GM12878 (cell line): ENCODE measurements at regions not wholly inside any gene's neighbourhood (a gene's known extent, or its start where the extent isn't known, plus 50 kb on each side); places are given as distances from the start of the nearest gene placed in this dataset.
"Not testable (repeated sequence)": the region's sequence is repeated elsewhere in the genome, so short reads cannot be mapped to it uniquely, and the experiment has no call there.

Source experiments
- ATAC-seq: fragments of 200-7000 bp; cut with Tn5 transposase; 3 replicates; pipeline ENCODE4 v1.9.1; 2020; ENCODE audit warnings: mild to moderate bottlenecking, moderate library complexity
- BruUV-seq: library from RNA; stranded (reverse); fragments of 400-500 nt; replicated peaks from 2 replicates; lab custom pipeline; 2021; lab: Mats Ljungman, UMichigan
- CTCF ChIA-PET: fragments of 300-600 bp; sonication (Branson Sonifier 250); formaldehyde crosslinking; extraction: SDS; loops from one replicate; lab custom pipeline; 2021; ENCODE audit warnings: inconsistent platforms; lab: Yijun Ruan, JAX
- POLR2A ChIA-PET: fragments of 350-600 bp; formaldehyde crosslinking; extraction: SDS; loops from one replicate; lab custom pipeline; 2021; ENCODE audit warnings: inconsistent platforms; lab: Charles Lee
- RAD21 ChIA-PET: fragments of 300-600 bp; sonication (Branson Sonifier 250); formaldehyde crosslinking; loops from one replicate; lab custom pipeline; 2023; ENCODE audit warnings: antibody characterized with exemption; ENCODE audit not compliant: unreplicated experiment; lab: Charles Lee
- SMC1A ChIA-PET: fragments of 300-600 bp; sonication (Branson Sonifier 250); formaldehyde crosslinking; loops from one replicate; lab custom pipeline; 2023; ENCODE audit not compliant: unreplicated experiment, uncharacterized antibody; lab: Charles Lee
- DNase-seq: peaks from one replicate; pipeline ENCODE4 v3.0.0-alpha.2; 2011; ENCODE audit warnings: low read depth, low spot score
- FAIRE-seq: peaks from 3 replicates; lab custom pipeline; 2011; peaks lifted over from hg19 to GRCh38; lab: Jason Lieb, UNC
- H2AFZ ChIP-seq: 2 replicates; pipeline ENCODE4 v1.6.0; 2011; ENCODE audit warnings: low read depth, low read length, control low read depth; ENCODE audit not compliant: control insufficient read depth
- H3K27ac ChIP-seq: 2 replicates; pipeline ENCODE4 v1.5.1; 2011; ENCODE audit warnings: control low read depth; ENCODE audit not compliant: control insufficient read depth, insufficient read depth
- H3K27me3 ChIP-seq, 2 experiments: replicated peaks in 1 of 2; 2 replicates each; pipeline versions ENCODE4 v1.6.0 to v1.6.1; 2011; ENCODE audit warnings: low read length in 1 of 2; ENCODE audit not compliant: control insufficient read depth in 2 of 2, insufficient read depth in 2 of 2
- H3K36me3 ChIP-seq, 2 experiments: 2 replicates each; pipeline ENCODE4 v1.5.1; 2011; ENCODE audit warnings: low read length in 1 of 2; ENCODE audit not compliant: control insufficient read depth in 2 of 2, insufficient read depth in 2 of 2
- H3K4me1 ChIP-seq: 2 replicates; pipeline ENCODE4 v1.6.1; 2011; ENCODE audit warnings: mild to moderate bottlenecking, low read length, moderate library complexity, mixed read lengths; ENCODE audit not compliant: control insufficient read depth, insufficient read depth
- H3K4me2 ChIP-seq: 2 replicates; pipeline ENCODE4 v1.6.0; 2011; ENCODE audit warnings: control low read depth; ENCODE audit not compliant: control insufficient read depth, insufficient read depth
- H3K4me3 ChIP-seq: fragments of 200-600 bp; sonication (generic); 2 replicates; pipeline ENCODE4 v1.5.1; 2016
- H3K79me2 ChIP-seq: 2 replicates; pipeline ENCODE4 v1.6.0; 2011; ENCODE audit warnings: low read length; ENCODE audit not compliant: control insufficient read depth, insufficient read depth
- H3K9ac ChIP-seq: 2 replicates; pipeline ENCODE4 v1.8.0; 2011; ENCODE audit warnings: low read length, control low read depth, mixed read lengths; ENCODE audit not compliant: control insufficient read depth, insufficient read depth
- H3K9me3 ChIP-seq: replicated peaks from 3 replicates; pipeline ENCODE4 v1.5.1; 2011; ENCODE audit warnings: mild to moderate bottlenecking, low read length; ENCODE audit not compliant: control insufficient read depth, insufficient read depth
- H4K20me1 ChIP-seq: 2 replicates; pipeline ENCODE4 v1.6.0; 2011; ENCODE audit not compliant: control insufficient read depth, insufficient read depth
- WGBS: methylation state at CpG from one replicate; pipeline ENCODE4 v1.1.6; 2016; ENCODE audit warnings: low lambda C conversion rate; ENCODE audit not compliant: insufficient replicate concordance, insufficient coverage; ENCODE audit errors: missing lambda C conversion rate; 5-methylcytosine and 5-hydroxymethylcytosine counted together
- in situ Hi-C: fragments of 300-500 bp; cut with MboI; formaldehyde crosslinking; loops from 9 replicates; pipeline ENCODE4 v1.14.3; 2018; ENCODE audit warnings: mixed read lengths
- intact Hi-C: fragments of 100-400 bp; cut with micrococcal nuclease; formaldehyde crosslinking; loops from one replicate; pipeline ENCODE4 v1.14.2; 2022; ENCODE audit not compliant: unreplicated experiment
- TF ChIP-seq, protein P1 (sequence below): IDR thresholded peaks from 2 replicates; pipeline ENCODE4 v1.6.1; 2012; ENCODE audit warnings: mild to moderate bottlenecking, low read depth, low read length

DNA sequence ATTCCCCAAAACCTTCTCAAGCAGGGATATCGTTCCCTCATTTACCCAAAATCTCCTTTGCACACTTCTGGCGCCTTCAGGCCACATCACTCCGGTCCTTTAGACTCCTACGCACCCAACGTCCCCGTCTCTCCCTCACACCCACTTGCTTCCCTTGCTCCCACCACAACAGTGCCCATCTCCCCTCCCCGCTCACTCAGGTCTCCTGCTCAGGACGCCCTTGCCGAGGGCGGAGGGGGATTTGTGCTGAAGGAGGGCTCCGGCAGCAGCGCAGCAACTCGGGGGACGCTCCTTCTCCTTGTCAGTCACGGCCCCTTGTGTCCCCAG is 71.6 kb downstream of the PCMTD2 start:
- not testable (repeated sequence) for FAIRE-seq, BruUV-seq

DNA sequence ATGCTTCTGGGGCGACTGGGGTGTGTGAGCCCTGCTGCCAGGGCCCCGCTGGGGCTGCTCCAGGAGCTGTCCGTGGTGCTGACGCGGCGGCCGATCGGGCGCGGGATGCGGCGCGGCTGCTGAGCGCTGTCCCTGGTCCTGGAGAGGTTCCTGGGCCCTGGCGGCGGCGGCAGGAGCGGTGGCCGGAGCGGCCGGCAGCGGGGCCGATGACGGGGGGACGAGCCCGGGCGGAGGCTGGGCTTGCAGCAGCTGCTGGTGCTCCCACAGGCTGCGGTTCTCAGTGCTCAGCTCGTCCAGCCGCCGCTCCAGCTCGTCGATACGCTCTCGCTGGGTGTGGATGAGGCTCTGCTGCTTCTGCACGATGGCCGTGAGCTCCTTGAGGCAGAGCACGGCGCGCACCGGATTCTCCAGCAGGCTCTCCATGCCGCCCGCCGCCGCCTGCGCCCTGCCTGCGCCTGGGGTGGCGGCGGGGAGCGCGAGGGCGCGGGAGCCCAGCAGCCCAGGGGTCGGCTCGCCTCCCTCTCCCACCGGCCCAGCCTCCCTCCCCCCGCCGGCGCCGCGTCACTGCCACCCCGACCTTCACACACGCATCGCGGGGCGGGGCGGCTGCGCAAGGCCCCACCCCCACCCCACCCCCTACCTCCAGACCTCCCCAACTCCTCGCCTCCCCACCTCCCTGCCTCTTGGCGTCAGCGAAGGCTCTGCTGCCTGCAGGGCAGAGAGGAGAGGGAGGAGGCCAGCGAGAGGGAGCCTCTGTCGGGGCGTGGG is 72.2 kb downstream of the PCMTD2 start:
- CTCF ChIA-PET, H3K27ac ChIP-seq, H3K4me3 ChIP-seq, H2AFZ ChIP-seq, H4K20me1 ChIP-seq, H3K9ac ChIP-seq, in situ Hi-C loops, H3K79me2 ChIP-seq, FAIRE-seq, H3K27me3 ChIP-seq, RAD21 ChIA-PET, H3K4me1 ChIP-seq, intact Hi-C loops, SMC1A ChIA-PET, H3K9me3 ChIP-seq, DNase-seq, H3K4me2 ChIP-seq, BruUV-seq, POLR2A ChIA-PET, H3K36me3 ChIP-seq: not testable (repeated sequence)
- peak; percentile 92 for ATAC-seq
- TF ChIP-seq, protein P1, sequence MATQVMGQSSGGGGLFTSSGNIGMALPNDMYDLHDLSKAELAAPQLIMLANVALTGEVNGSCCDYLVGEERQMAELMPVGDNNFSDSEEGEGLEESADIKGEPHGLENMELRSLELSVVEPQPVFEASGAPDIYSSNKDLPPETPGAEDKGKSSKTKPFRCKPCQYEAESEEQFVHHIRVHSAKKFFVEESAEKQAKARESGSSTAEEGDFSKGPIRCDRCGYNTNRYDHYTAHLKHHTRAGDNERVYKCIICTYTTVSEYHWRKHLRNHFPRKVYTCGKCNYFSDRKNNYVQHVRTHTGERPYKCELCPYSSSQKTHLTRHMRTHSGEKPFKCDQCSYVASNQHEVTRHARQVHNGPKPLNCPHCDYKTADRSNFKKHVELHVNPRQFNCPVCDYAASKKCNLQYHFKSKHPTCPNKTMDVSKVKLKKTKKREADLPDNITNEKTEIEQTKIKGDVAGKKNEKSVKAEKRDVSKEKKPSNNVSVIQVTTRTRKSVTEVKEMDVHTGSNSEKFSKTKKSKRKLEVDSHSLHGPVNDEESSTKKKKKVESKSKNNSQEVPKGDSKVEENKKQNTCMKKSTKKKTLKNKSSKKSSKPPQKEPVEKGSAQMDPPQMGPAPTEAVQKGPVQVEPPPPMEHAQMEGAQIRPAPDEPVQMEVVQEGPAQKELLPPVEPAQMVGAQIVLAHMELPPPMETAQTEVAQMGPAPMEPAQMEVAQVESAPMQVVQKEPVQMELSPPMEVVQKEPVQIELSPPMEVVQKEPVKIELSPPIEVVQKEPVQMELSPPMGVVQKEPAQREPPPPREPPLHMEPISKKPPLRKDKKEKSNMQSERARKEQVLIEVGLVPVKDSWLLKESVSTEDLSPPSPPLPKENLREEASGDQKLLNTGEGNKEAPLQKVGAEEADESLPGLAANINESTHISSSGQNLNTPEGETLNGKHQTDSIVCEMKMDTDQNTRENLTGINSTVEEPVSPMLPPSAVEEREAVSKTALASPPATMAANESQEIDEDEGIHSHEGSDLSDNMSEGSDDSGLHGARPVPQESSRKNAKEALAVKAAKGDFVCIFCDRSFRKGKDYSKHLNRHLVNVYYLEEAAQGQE: peak; percentile 69; the same call in 1 of the 2 replicates
- 29% methylated on average over 17 of the region's 74 CpGs for WGBS

More for the DNA sequence above, 71.6 kb downstream of the PCMTD2 start:
- 23% methylated on average over 12 of the region's 15 CpGs for WGBS
- H3K27me3 ChIP-seq, H3K9ac ChIP-seq, H3K9me3 ChIP-seq, intact Hi-C loops, in situ Hi-C loops, POLR2A ChIA-PET, H2AFZ ChIP-seq, H4K20me1 ChIP-seq, CTCF ChIA-PET, H3K4me3 ChIP-seq, H3K79me2 ChIP-seq, H3K4me1 ChIP-seq, H3K27ac ChIP-seq, H3K36me3 ChIP-seq, SMC1A ChIA-PET, DNase-seq, ATAC-seq, H3K4me2 ChIP-seq, RAD21 ChIA-PET: not testable (repeated sequence)

- ATAC-seq, H3K9me3 ChIP-seq, BruUV-seq, H4K20me1 ChIP-seq, H3K27me3 ChIP-seq, H3K4me3 ChIP-seq, FAIRE-seq, intact Hi-C loops, H3K4me1 ChIP-seq, H3K9ac ChIP-seq, RAD21 ChIA-PET, H3K4me2 ChIP-seq, POLR2A ChIA-PET, DNase-seq, H3K79me2 ChIP-seq, SMC1A ChIA-PET, CTCF ChIA-PET, H2AFZ ChIP-seq, H3K36me3 ChIP-seq, in situ Hi-C loops, H3K27ac ChIP-seq: not testable (repeated sequence)
- WGBS: 25% methylated on average over 7 of the region's 9 CpGs
These were observed 73.2 kb downstream of the PCMTD2 start for GRCh38 chr20:64328595-64329250.
